GM21737 (cell line): ENCODE measurements at regions not wholly inside any gene's neighbourhood (a gene's known extent, or its start where the extent isn't known, plus 50 kb on each side); places are given as distances from the start of the nearest gene placed in this dataset.

Experiments
- ATAC-seq: cut with Tn5 transposase; IDR thresholded peaks from one replicate; pipeline ENCODE4 v1.9.1; 2021; ENCODE audit warnings: mild to moderate bottlenecking, moderate library complexity; ENCODE audit not compliant: unreplicated experiment

DNA sequence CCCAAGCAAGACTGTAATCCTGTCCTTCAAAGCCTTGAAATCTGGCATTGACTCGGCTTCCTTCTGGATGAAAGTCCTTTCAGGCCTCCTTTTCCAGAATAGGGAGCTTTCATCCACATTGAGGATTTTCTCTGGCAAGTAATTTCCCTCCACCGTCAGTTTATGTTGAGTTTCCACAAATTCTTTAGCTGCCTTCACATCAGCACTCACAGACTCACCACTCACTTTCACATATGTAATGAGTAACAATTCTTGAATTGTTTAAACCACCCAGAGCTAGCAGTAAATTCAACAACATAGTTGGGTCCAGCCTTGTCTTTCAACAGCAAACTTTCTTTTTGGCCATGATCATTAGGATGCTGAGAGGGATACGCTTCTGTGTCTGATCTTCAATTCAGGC is 84.3 kb upstream of the PRDM11 start:
- no peak for ATAC-seq

- ATAC-seq, result no peak
Observed at GRCh38 chr11:45062974-45063635, 83.3 kb upstream of the PRDM11 start.

DNA sequence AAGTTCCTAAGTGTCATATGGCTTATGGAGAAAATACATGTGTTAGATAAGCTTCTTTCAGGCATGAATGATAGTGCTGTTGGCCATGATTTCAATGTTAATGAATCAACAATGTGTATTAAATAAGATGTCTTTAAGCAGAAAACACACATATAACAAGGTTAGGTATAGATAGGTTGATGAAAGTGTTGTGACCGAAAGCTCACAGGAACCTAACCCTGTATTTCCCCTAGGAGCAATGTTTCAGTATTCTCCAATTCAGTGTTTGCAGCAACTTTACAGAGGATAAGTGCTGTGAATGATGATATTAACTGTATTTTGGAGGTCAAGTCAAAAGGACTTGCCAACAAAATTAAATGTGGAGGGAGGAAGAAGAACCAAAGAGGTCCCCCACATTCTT is 82.8 kb upstream of the PRDM11 start:
- ATAC-seq, result no peak

GRCh38 chr11:45067966-45068365 is 78.5 kb upstream of the PRDM11 start:
- ATAC-seq, result no peak

- ATAC-seq, result no peak
Observed at GRCh38 chr11:45071232-45071631, 75.2 kb upstream of the PRDM11 start.

- peak; percentile 72 for ATAC-seq
Observed at GRCh38 chr11:45073685-45074141, 72.7 kb upstream of the PRDM11 start.

GRCh38 chr11:45075519-45075918 is 70.9 kb upstream of the PRDM11 start:
- no peak for ATAC-seq

GRCh38 chr11:45075952-45076351 is 70.5 kb upstream of the PRDM11 start:
- no peak for ATAC-seq

- no peak for ATAC-seq
Observed at GRCh38 chr11:45076761-45077160, 69.7 kb upstream of the PRDM11 start.

DNA sequence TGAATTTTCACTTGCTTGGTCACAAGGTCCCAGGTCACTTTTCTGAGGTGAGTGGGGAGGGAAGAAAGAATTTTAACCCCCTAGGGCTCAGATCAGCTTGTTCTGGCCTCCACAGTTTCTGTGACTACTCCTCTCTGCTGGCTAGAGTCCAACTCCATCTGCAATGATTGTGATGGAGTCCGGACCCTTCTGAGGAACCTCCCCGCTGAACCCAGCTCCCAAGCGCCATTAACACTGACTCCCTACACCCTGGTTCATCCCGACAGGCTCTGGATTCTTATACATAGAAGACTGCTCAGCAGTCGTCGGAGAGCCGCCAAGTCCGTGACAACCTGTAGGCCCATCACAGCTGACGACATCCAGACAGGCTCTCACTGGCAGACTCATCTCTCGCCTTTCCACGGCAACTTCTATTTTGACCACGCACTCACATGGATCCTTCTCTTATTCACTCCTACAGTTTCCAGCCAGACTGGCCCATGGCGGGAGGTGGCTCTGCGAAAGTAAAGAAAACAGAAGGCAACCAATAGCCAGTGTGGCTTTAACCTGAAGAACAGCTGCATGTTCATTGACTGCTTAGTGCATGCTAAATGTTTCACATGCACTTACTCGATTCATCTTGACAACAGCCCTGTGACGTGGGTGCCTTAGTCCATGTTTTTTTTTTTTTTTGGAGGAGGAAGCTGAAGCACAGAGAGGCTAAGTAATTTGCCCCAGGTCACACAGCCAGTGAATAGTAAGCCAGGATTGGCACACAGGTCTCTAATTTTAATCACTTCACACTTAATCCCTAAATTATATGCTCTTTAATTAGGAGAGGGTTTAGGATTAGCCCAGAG is 68.0 kb upstream of the PRDM11 start:
- ATAC-seq, result no peak

GRCh38 chr11:45079075-45079444 is 67.4 kb upstream of the PRDM11 start:
- no peak for ATAC-seq

- no peak for ATAC-seq
Observed at GRCh38 chr11:45079567-45079942, 66.9 kb upstream of the PRDM11 start.

DNA sequence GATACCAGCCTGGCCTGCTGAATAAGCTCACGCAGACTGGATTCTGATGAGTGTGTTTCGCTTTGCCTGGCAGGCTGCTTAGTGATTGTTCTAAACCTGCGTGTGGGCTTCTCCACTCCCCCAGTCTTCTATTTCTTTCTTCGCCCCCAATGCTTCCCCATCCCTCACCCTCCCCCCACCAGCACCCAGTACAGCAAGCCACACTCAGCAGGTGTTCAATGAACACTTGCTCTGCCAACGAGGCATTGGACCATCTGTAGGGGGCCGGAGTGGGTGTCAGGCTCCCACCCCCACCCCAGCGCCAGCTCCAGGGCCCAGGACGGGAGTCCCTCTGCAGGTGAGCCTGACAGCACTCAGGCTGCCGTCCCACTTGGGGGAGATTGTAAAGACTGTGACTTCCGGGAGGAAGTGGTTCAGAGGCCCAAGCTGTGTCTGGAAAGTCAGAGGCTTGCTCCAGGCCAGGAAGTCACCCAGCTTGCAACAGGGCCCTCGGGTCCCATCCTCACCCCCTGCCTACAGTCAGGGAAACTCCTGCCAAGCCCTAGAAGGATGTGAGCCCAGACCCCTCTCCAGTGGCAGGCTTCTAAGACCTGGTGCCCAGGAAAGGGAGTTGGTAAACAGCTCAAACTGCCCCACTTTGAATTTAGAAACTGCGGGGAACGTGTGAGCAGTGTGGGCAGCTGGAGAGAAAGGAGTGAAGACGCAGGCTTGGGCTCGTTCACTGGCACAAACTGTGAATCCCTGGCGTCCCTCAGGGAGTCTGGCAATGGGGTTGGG is 66.3 kb upstream of the PRDM11 start:
- ATAC-seq, result no peak

DNA sequence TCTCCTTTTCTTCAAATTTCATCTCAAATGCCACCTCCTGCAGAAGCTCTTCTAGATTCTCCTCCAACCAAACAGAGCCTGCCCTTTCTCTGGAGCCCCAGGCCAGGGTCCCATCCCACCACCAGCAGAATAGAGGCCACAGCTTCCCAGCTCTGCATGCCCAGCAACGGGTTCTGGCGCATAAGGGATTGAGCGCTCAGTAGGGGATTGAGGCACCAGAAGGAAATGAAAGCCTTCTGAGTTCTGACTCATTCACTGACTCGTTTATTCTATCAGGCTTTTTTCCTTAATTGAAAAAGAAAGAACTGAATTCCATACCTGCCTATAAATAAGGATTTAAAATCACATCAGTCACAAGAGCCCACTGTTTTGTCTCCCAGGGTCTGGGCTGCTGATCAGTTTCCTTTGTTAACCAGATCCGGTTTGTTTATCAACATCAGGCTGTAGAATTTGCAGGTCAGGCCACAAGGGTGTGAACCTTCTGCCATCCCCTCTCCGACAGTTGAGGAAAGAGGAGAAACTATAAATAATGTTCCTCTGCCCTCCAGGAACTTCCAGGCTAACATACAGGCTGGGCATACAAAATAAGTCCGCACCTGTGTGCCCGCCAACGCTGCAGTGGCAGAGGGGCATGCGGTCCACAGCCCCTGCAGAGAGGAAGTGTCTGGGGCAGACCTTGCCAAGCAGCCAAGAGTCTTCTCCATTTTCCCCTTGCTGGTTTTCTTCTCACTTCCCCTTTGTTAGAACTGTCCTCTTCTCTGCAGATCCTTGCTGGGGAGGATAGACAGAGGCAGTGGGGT is 63.5 kb upstream of the PRDM11 start:
- no peak for ATAC-seq

DNA sequence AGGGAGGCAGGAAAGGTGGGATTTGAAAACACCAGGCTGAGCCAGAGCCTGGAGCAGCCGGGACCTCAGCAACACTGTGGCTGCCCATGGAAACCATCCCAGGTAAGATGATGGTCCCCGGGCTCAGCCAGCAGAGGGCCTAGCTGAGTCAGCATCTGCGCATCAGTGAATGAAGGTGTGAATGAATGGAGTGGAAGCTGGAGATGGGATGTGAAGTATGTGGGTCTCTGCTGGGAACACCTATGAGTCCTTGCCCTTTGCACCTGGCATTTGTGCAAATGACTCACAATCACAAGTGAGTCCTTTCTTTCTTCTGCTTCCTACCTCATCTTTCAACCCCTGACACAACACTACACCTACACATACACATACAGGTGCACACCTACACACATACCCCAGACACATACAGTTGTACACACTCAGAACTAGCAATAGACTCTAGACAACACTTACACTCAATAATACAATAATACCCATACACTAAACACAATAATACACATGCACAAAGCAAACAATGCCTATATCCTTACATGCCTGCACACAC is 62.8 kb upstream of the PRDM11 start:
- no peak for ATAC-seq

DNA sequence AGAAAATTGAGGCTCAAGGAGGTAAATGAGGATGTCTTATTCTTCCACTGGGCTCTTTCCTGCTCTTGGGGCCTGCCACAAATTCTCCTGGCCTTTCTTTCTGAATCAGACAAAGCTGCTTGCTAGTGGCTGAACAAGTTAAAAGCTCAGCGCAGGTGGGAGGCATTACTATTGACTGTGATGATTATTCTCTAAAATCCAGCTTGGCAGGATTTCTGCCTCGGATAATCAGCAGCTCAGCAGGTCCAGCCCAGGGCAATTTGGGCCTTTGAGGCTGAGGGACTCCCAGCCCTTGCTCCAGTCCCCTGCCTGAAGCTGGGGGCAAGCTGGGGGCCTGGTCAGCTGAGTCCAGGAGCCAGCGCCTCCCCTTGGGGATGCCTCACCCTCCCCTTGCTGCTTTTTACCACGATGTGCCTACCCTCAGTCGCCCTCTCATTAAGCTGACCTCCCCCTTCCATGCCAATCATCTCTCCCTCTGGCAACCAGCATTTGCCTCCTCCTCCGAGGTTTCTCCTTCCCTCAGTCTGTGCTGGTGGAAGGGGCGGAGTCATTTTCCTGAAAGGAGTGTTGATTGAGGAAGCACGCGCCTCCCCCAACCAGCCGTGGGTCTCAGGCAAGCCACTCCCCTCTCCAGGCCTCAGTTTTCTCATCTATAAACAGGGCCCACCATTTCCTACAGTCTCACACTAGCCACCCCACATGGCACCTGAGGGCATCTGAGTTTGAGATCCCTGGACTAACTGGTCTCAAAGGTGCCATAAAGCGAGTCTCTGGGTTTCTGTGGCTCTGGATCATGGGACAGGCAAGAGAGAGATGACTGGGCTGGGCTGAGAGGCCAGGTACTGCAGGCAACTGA is 60.6 kb upstream of the PRDM11 start:
- ATAC-seq, result no peak

DNA sequence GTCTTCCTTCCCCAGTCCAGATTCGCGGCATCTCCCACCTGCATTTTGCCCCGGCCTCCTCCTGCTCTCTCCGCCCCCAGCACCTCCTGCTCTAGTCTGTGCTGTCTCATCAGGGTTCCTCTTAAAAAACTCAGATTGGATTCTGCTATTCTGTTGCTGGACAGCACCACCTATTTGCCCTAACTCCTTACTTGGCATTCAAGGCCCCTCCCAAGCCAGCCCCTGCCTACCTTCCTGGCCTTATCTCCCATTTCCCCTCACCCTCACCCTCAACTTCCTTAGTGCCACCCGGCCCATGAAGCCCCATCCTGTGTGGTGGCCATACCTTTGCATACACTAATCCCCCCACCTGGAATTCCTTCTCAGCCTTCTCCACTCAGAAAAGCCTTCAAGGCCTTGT is 59.9 kb upstream of the PRDM11 start:
- no peak for ATAC-seq

- ATAC-seq, result no peak
Observed at GRCh38 chr11:45087086-45087899, 59.1 kb upstream of the PRDM11 start.

DNA sequence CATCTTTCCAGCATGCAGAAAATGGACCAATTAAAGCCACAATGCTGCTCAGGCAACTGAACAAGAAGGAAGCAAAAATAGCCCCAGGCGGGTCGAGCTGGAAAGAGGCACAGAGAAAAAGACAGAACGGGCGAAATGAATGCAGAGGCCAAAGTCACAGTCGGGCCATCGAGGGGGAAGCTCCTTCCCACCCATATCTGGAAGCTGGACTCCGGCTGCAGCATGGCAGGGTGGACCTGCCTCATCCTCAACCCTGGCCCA is 58.6 kb upstream of the PRDM11 start:
- no peak for ATAC-seq
